ENCODE measurements at regions not wholly inside any gene's neighbourhood (a gene's known extent, or its start where the extent isn't known, plus 50 kb on each side); places are given as distances from the start of the nearest gene placed in this dataset.

- DNase-seq (ENCODE audit: low spot score) = no peak
Measured at GRCh38 chr13:108435393-108436149, 166.1 kb downstream of the TNFSF13B start.

GRCh38 chr13:108437496-108437895 lies 168.0 kb downstream of the TNFSF13B start:
- DNase-seq (ENCODE audit: low spot score) = peak; percentile 2

GRCh38 chr13:108439556-108439955 lies 170.0 kb downstream of the TNFSF13B start:
- DNase-seq (ENCODE audit: low spot score) = no peak

GRCh38 chr13:108444448-108444847 lies 174.9 kb downstream of the TNFSF13B start:
- no peak for DNase-seq (ENCODE audit: low spot score)

- DNase-seq (ENCODE audit: low spot score) = no peak
Measured at GRCh38 chr13:108448891-108449290, 179.4 kb downstream of the TNFSF13B start.

- no peak for DNase-seq (ENCODE audit: low spot score)
Measured at GRCh38 chr13:108451121-108451520, 178.3 kb upstream of the MYO16 start.

- no peak for DNase-seq (ENCODE audit: low spot score)
Measured at GRCh38 chr13:108455320-108455719, 174.1 kb upstream of the MYO16 start.

- no peak for DNase-seq (ENCODE audit: low spot score)
Measured at GRCh38 chr13:108460043-108460442, 169.4 kb upstream of the MYO16 start.

GRCh38 chr13:108460746-108461145 lies 168.7 kb upstream of the MYO16 start:
- DNase-seq (ENCODE audit: low spot score) = no peak

- DNase-seq (ENCODE audit: low spot score) = peak; percentile 2
Measured at GRCh38 chr13:108463340-108463739, 166.1 kb upstream of the MYO16 start.

- DNase-seq (ENCODE audit: low spot score) = no peak
Measured at GRCh38 chr13:108470921-108471320, 158.5 kb upstream of the MYO16 start.

- DNase-seq (ENCODE audit: low spot score) = no peak
Measured at GRCh38 chr13:108475181-108475580, 154.2 kb upstream of the MYO16 start.

GRCh38 chr13:108477376-108477775 lies 152.0 kb upstream of the MYO16 start:
- no peak for DNase-seq (ENCODE audit: low spot score)

GRCh38 chr13:108478179-108478578 lies 151.2 kb upstream of the MYO16 start:
- DNase-seq (ENCODE audit: low spot score) = no peak

GRCh38 chr13:108483981-108484380 lies 145.4 kb upstream of the MYO16 start:
- DNase-seq (ENCODE audit: low spot score) = no peak

GRCh38 chr13:108486096-108486495 lies 143.3 kb upstream of the MYO16 start:
- DNase-seq (ENCODE audit: low spot score) = no peak

GRCh38 chr13:108494991-108495645 lies 134.3 kb upstream of the MYO16 start:
- no peak for DNase-seq (ENCODE audit: low spot score)

GRCh38 chr13:108495646-108496361 lies 133.6 kb upstream of the MYO16 start:
- no peak for DNase-seq (ENCODE audit: low spot score)

- no peak for DNase-seq (ENCODE audit: low spot score)
Measured at GRCh38 chr13:108496362-108497210, 132.8 kb upstream of the MYO16 start.

GRCh38 chr13:108500711-108501110 lies 128.7 kb upstream of the MYO16 start:
- DNase-seq (ENCODE audit: low spot score) = no peak

- DNase-seq (ENCODE audit: low spot score) = no peak
Measured at GRCh38 chr13:108508263-108508662, 121.1 kb upstream of the MYO16 start.

- DNase-seq (ENCODE audit: low spot score) = no peak
Measured at GRCh38 chr13:108525827-108526226, 103.6 kb upstream of the MYO16 start.

All from H4 (cell line).